GM19193 (cell line): ENCODE measurements at regions not wholly inside any gene's neighbourhood (a gene's known extent, or its start where the extent isn't known, plus 50 kb on each side); places are given as distances from the start of the nearest gene placed in this dataset.

Source experiments
- POLR2A ChIP-seq: IDR thresholded peaks from 4 replicates; pipeline ENCODE4 v1.6.1; 2011; ENCODE audit not compliant: insufficient read depth, insufficient read length; ENCODE audit errors: extremely low read depth

DNA sequence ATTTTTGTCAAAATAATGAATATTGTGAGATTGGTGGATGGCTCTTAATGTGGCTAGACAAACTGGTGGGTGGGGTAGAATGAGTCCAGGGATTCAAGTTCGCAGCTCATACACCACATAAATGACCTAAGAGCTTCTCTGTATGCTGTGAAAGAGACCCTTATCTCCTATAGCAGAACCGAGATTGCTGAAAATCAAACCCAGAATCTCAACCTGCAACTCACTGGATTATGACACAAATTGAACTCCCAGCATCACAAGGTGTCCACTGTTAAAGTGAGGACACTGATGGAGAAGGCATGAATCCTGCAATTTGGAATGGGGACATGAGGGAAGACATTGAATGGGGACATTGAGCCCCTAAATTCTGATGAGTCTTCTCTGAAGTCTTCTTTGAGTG, 51.3 kb upstream of the CNKSR3 start:
- no peak for TF ChIP-seq POLR2A

DNA sequence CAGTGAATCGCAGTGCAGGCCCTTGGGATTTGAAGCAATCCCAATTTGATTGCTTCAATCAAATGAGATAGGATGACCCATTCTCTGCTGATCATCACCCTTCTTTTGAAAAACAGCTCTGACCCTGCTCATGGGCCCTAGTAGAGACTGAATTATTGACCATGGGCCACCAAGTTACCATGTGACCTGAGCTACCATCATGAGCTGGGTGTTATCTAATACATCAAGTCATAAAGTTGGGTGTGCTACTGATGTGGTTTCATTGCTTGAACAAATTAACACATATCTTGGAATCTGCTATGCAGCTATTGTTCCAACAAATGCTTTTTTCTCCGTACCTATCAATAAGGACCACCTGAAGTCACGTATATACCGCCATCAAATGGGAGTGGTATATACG, 54.8 kb upstream of the CNKSR3 start:
- no peak for TF ChIP-seq POLR2A

DNA sequence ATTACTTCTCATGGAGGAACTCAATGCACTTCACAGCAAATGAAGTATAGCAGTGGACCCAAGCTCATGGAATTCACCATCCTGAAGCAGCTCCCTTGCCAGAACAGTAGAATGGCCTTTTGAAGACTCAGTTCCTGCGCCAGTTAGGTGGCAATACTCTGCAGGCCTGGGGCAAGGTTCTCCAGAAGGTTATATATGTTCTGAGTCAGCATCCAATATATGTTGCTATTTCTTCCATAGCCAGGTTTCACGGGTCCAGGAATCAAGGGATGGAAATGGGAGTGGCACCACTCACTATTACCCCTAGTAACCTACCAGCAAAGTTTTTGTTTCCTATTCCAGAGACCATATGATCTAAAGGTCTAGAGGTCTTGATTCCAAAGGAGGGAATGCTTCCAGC, 56.4 kb upstream of the CNKSR3 start:
- no peak for TF ChIP-seq POLR2A

- no peak for TF ChIP-seq POLR2A
These were observed 57.3 kb upstream of the CNKSR3 start for GRCh38 chr6:154567695-154568220.

- TF ChIP-seq POLR2A = no peak
These were observed 58.8 kb upstream of the CNKSR3 start for GRCh38 chr6:154569156-154569862.

- TF ChIP-seq POLR2A = no peak
These were observed 60.0 kb upstream of the CNKSR3 start for GRCh38 chr6:154570505-154570904.

DNA sequence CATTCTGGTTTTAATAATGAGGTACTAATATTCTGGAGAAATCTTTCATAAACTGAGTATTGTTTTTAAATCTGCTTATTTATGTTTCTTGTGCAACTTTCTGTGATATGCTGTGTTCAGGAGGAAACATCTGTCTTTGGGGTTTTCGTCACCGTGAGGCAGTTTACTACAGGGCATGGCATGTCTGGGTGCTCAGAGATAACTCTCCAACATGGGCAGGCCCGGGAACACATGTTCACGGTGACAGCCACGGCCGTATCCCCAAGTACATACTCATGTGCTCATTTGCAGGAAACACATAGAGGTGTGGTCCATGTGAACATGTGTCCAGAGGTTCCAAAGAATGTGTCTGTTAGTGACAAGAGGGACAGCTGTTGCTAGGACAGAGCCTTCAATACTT, 62.1 kb upstream of the CNKSR3 start:
- TF ChIP-seq POLR2A = no peak

DNA sequence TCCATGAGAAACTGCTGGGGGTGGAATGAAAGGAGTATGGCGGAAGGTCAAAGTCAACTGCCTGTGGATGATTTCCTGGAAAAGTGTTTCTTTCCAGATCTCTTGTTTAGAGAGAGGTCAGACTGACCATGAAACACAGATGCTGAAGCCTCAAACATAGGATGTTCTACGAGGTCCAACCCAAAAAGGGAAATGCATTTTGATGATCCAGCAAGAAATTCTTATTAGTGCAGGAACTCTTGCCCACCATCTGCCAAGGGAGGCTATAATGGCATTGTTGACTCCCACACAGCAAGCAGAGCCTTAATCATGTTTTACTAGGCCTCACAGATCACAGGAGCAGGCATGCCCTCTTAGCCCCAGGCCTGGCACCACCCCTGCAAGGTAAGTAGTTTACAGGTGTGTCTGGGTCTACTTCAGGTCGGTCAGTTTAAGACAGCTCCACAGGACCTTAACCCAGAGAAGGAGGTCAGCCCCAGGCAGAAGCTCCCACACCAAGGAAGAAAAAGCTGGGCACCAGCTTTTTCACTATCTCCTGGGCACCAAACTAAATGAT, 67.6 kb upstream of the CNKSR3 start:
- no peak for TF ChIP-seq POLR2A

DNA sequence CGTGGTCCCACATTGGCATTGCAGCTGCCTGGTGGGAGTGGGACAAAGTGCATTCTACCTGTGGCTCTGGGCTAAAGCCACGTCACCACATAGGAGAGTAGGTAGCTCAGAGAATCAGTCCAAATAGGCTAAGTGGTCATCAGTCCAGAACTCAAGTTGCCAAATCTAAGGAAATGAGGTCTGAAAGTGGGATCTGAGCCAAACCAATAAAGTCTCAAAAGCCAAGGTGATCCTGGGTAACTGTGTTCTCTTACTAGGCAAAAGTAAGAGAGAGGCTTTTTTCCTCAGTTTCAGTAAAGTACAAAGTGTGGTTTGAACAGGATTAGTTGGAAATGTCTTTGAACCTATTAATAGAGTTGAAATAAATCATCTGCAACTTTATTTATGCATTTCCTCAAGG, 68.6 kb upstream of the CNKSR3 start:
- TF ChIP-seq POLR2A = no peak

- TF ChIP-seq POLR2A = no peak
These were observed 69.0 kb upstream of the CNKSR3 start for GRCh38 chr6:154579485-154579884.

DNA sequence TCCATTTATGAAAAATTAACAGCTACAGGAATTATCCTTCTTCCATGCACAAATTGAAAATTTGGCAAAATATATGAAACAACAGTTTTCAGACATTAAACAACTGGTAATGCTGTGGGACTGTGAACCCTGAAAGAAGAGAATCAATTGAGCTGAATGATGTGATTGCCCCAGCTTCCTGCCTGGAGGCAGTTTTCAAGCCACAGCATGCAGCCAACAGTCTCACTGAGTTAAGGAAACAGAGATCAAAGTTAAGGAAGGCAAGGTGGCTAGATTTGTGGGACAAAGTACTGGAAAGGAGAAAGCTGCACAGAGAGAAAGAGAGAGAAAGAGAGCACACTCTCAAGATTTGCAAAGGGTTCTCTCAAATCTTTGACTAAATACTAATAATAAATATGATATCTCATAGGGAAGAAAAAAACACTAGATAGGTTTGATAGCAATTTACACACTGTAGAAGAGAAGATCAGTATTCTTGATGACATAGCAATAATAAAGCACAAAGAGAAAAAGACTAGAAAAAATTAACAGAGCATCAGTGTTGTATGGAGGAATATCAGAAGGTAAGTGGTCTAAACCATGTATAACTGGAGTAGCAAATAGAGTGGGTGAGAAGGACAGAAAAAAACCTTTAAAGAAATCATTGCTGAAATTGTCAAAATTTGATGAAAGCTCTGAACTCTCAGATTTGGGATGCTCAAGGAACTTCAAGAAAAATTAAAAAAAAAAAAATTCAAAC, 70.1 kb upstream of the CNKSR3 start:
- no peak for TF ChIP-seq POLR2A

- TF ChIP-seq POLR2A = no peak
These were observed 72.2 kb upstream of the CNKSR3 start for GRCh38 chr6:154582696-154583095.

DNA sequence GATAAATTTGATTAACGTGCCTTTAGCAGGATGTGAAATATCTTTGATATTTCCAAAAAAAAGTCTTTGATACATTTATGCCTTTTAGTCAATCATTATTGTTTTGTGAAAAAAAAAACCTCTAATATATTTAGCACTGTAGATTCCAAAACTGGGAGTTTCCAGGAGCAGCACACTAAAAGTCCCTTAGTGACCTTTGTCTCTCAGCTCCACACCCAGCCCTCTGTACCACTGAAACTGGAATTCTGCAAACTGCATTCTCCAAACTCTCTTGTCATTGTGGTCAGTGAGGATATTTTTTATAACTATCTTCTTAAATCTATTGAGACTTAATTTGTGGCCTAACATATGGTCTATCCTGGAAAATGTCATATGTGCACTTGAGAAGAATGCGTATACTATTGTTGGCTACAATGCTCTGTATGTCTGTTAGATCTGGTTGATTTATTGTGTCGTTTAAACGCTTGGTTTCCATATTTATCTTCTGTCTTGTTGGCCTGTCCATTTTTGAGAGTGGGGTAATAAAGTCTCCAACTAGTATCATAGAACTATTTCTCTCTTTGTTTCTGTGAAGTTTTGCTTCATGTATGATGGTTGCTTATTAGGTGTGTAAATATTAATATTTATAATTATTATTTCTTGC, 73.2 kb upstream of the CNKSR3 start:
- no peak for TF ChIP-seq POLR2A

DNA sequence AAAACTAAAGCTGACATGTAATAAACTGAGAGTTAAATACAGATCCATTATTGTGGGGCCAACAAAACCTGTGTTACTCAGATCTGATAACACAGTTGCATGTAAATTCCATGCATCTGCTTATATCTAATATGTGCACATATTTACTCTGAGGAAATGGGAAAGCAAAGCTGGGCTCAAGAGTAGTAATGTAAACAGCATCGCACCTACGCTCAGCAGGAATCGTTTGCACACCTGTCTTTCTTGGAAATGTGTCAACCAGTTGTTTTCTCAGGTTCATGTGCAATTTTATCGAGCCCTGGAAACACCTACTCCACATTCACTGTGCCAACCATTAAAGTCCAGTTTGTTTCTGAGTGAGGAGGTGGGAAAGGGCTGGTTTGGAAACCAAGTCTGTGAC, 80.3 kb upstream of the CNKSR3 start:
- TF ChIP-seq POLR2A = no peak

GRCh38 chr6:154591234-154591633, 80.7 kb upstream of the CNKSR3 start:
- no peak for TF ChIP-seq POLR2A
